Calu3 (cell line): ENCODE measurements at regions not wholly inside any gene's neighbourhood (a gene's known extent, or its start where the extent isn't known, plus 50 kb on each side); places are given as distances from the start of the nearest gene placed in this dataset.
A peak's percentile ranks its signal among the peaks of the same experiment; 100 is the strongest.

Experiments
- BruUV-seq: library from RNA; stranded (reverse); fragments of 400-500 nt; replicated peaks from 2 replicates; lab custom pipeline; 2021; lab: Mats Ljungman, UMichigan
- CTCF ChIA-PET: fragments of 300-600 bp; sonication (Branson Sonifier 250); formaldehyde crosslinking; loops from one replicate; lab custom pipeline; 2022; ENCODE audit warnings: antibody characterized with exemption; lab: Charles Lee
- DNase-seq: peaks from one replicate; pipeline ENCODE4 v3.0.0; 2022
- H3K27ac Mint-ChIP-seq: one replicate; pipeline ENCODE4 v1.8.0; 2022; ENCODE audit warnings: mixed read lengths; ENCODE audit not compliant: unreplicated experiment
- H3K27me3 Mint-ChIP-seq: one replicate; pipeline ENCODE4 v1.8.0; 2022; ENCODE audit warnings: mixed read lengths; ENCODE audit not compliant: unreplicated experiment
- H3K36me3 Mint-ChIP-seq: one replicate; pipeline ENCODE4 v1.8.0; 2022; ENCODE audit warnings: mild to moderate bottlenecking, moderate library complexity, mixed read lengths; ENCODE audit not compliant: insufficient read depth, unreplicated experiment
- H3K4me1 Mint-ChIP-seq: one replicate; pipeline ENCODE4 v1.8.0; 2022; ENCODE audit warnings: mild to moderate bottlenecking, low read depth, mixed read lengths; ENCODE audit not compliant: unreplicated experiment
- H3K4me3 Mint-ChIP-seq: one replicate; pipeline ENCODE4 v1.8.0; 2022; ENCODE audit warnings: mild to moderate bottlenecking, low read depth, moderate library complexity, mixed read lengths; ENCODE audit not compliant: unreplicated experiment
- H3K9me3 Mint-ChIP-seq: one replicate; pipeline ENCODE4 v1.8.0; 2022; ENCODE audit warnings: low read depth, mixed read lengths; ENCODE audit not compliant: unreplicated experiment
- intact Hi-C: fragments of 100-400 bp; cut with micrococcal nuclease; formaldehyde crosslinking; loops from one replicate; pipeline ENCODE4 v1.10.0; 2022; ENCODE audit not compliant: unreplicated experiment
- TF ChIP-seq, protein P1 (sequence below): fragments of 200-600 bp; IDR thresholded peaks from one replicate; pipeline ENCODE4 v1.8.0; 2022; ENCODE audit warnings: antibody characterized with exemption; ENCODE audit not compliant: unreplicated experiment

DNA sequence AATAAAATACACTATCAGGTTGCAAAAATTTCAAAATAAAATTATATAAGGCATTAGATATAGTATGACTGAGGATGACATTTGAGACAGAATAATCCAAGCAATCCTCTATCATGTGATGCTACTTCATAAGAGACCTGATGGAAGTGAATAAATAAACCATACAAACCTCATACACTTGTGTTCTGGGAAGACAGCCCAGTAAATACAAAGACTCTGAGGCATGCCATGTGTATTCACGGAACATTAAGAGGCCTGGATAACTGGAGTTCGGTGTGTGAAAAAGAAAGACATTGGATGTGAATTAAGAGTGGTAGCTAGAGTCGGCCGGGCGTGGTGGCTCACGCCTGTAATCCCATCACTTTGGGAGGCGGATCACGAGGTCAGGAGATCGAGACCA is 364.2 kb downstream of the ADAM29 start:
- Mint-ChIP-seq H3K27me3 (no peaks in the 10 kb centered on the region), H3K27ac (no peak overlapping the region), H3K36me3 (no peaks in the 10 kb centered on the region), H3K4me1 (no peaks in the 10 kb centered on the region), H3K9me3 (peaks cover 9% of the 10 kb centered on the region), H3K4me3 (no peak overlapping the region)
- intact Hi-C loops, result no loop called here
- BruUV-seq, result no TSS peak
- CTCF ChIA-PET, result no interaction called here
- TF ChIP-seq, protein P1, sequence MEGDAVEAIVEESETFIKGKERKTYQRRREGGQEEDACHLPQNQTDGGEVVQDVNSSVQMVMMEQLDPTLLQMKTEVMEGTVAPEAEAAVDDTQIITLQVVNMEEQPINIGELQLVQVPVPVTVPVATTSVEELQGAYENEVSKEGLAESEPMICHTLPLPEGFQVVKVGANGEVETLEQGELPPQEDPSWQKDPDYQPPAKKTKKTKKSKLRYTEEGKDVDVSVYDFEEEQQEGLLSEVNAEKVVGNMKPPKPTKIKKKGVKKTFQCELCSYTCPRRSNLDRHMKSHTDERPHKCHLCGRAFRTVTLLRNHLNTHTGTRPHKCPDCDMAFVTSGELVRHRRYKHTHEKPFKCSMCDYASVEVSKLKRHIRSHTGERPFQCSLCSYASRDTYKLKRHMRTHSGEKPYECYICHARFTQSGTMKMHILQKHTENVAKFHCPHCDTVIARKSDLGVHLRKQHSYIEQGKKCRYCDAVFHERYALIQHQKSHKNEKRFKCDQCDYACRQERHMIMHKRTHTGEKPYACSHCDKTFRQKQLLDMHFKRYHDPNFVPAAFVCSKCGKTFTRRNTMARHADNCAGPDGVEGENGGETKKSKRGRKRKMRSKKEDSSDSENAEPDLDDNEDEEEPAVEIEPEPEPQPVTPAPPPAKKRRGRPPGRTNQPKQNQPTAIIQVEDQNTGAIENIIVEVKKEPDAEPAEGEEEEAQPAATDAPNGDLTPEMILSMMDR, result no peak
- no peak for DNase-seq

DNA sequence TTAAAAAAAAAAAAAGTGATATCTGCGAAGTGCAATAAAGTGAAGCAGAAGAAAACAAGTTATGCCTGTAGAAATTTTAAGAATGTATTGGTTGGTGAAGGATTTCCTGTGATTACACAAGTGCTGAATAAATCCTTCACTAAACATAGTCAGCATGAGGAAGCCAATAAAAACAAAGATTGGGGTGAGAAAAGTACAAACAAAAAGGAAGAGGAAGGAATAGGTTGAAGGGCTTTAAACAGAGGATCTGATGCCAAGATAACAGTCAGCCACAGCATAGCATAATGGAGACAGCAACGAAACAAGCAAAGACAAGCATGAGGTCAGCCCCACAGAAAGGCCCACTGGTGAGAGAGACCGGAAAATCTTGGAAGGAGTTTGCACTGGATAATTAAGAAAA is 372.2 kb downstream of the ADAM29 start:
- H3K36me3 Mint-ChIP-seq, result no peaks in the 10 kb centered on the region

DNA sequence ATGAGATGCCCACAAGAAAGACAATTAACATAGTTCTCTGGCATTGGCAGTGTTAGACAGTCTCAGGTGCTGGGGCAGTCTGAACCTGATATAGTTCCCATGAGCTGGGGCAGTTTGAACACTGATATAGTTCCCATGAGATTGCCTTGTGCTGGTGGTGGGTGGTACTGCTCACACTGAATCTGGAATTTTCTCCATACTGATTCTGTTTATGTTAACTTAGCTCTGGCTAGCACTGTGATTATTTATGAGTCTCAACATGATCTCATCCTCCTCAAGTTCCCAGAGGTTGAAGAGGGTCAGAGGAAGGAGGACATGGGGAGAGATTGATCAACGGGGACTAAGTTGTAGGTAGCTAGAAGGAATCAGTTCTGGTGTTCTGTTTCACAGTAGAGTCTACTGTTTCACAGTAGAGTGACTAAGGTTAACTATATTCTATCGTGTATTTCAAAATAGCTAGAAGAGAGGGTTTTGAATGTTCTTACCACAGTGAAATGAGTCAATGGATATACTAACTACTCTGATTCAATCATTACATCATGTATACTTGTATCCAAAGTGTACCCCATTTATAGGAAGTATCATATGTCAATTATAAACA is 379.9 kb downstream of the ADAM29 start:
- Mint-ChIP-seq H3K27me3 (no peaks in the 10 kb centered on the region), H3K4me1 (no peaks in the 10 kb centered on the region), H3K9me3 (no peaks in the 10 kb centered on the region), H3K27ac (no peak overlapping the region), H3K36me3 (no peaks in the 10 kb centered on the region), H3K4me3 (no peak overlapping the region)
- TF ChIP-seq, protein P1, result no peak
- no TSS peak for BruUV-seq
- no peak for DNase-seq
- CTCF ChIA-PET, result no interaction called here
- intact Hi-C loops, result no loop called here

More for the DNA sequence above, 372.2 kb downstream of the ADAM29 start:
- Mint-ChIP-seq H3K27ac (peak overlapping the region; percentile 65), H3K27me3 (no peaks in the 10 kb centered on the region), H3K4me3 (no peak overlapping the region), H3K4me1 (peaks cover 13% of the 10 kb centered on the region), H3K9me3 (peaks cover 10% of the 10 kb centered on the region)
- CTCF ChIA-PET, result no interaction called here
- no peak for DNase-seq
- no TSS peak for BruUV-seq
- intact Hi-C loops, result no loop called here
- TF ChIP-seq, protein P1, result no peak

DNA sequence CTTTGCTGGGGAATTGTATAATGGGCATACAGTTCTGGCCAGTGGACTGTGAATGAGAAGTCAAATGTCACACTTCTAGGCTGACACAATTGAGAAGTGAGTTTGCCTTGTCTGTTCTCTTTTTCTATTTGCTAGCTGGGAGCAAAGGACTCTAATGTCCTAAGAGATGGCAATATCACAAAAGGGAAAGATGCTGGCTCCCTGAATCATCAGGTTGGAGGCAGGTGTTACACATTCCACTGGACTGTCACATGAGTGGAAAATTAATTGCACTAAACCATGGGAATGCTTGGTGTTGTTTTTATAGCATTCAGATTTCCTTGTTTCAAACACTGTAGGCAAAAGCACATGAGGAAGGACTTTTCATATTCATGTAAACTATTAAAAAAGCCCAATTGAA is 388.3 kb downstream of the ADAM29 start:
- H3K36me3 Mint-ChIP-seq, result peaks cover 3% of the 10 kb centered on the region
- BruUV-seq, result no TSS peak
- no peak overlapping the region for H3K4me3 Mint-ChIP-seq
- no peaks in the 10 kb centered on the region for H3K9me3 Mint-ChIP-seq
- CTCF ChIA-PET, result no interaction called here
- H3K27me3 Mint-ChIP-seq, result no peaks in the 10 kb centered on the region
- DNase-seq, result no peak
- TF ChIP-seq, protein P1, result no peak
- H3K4me1 Mint-ChIP-seq, result peaks cover 14% of the 10 kb centered on the region
- no peak overlapping the region for H3K27ac Mint-ChIP-seq
- intact Hi-C loops, result no loop called here
